ENCODE measurements at regions not wholly inside any gene's neighbourhood (a gene's known extent, or its start where the extent isn't known, plus 50 kb on each side); places are given as distances from the start of the nearest gene placed in this dataset. TPM values are rescaled to one million over a fixed set of nuclear protein-coding genes. Genes with fewer than 3 reads are reported as not detected.
"Not testable (repeated sequence)": the region's sequence is repeated elsewhere in the genome, so short reads cannot be mapped to it uniquely, and the experiment has no call there.

DNA sequence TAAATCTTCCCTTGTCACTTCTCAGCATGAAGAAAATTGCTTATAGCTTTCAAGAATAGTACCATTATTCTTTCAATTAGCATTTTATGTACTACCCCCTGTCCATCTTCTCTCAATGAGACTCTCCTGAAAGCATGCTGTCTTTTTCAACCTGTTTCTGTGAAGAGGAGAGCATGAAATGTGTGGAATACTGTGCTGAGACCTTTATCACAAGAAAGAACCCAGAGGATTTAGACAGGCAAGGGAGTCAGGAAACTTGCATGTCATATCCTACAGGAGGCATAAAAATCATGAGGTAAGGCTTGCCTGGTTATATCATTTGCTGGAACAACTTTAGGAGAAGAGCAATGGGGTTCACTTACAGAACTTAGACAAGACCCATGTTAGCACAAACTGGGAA, 56.7 kb upstream of the LPAR1 start:
- peaks cover 40% of the 10 kb centered on the region for H3K4me1 Mint-ChIP-seq
- Histone ChIP-seq H3K9ac (no peak overlapping the region), H3K9me3 (ENCODE audit: low read depth) (no peaks in the 10 kb centered on the region)

DNA sequence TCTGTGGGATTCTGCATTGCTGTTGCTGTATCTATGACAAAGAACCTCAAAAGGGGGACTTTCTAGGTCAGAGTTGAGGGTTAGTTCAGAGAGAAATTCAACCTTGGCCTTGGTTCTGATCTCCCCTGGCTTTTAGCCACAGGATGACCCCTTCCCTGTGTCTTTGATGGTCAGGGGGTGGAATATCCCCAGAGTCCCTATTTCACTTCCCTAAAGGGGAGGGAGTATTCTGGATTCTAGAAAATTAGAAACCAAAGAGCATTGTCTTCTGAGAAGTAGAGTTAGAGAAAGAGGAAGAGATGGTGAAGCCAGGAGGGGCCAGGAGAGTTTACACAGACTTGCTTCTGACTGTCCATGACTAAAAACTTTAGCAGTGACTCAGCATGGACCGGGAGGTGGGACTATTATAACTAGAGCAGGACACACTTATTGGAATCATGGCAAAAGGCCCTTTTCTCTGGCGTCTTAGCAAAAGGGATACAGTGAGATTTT, 56.2 kb upstream of the LPAR1 start:
- DNase-seq (ENCODE audit: low spot score): no peak
- Histone ChIP-seq H3K27ac (no peak overlapping the region), H3K36me3 (no peaks in the 10 kb centered on the region), H3K4me1 (peaks cover 55% of the 10 kb centered on the region), H3K9me3 (ENCODE audit: low read depth) (no peaks in the 10 kb centered on the region), H3K27me3 (no peaks in the 10 kb centered on the region), H4K20me1 (ENCODE audit: low read depth) (no peaks in the 10 kb centered on the region), H3K4me2 (peak overlapping the region; percentile 30), H3K9ac (no peak overlapping the region), H2AFZ (replicated peaks) (no peak overlapping the region), H3K79me2 (ENCODE audit: low read depth) (no peaks in the 10 kb centered on the region), H3K4me3 (no peak overlapping the region), H3F3A (ENCODE audit: low read depth) (peaks cover 39% of the 10 kb centered on the region)
- Mint-ChIP-seq H3K4me3 (no peak overlapping the region), H3K36me3 (no peaks in the 10 kb centered on the region), H3K27ac (no peak overlapping the region), H3K9me3 (no peaks in the 10 kb centered on the region), H3K27me3 (ENCODE audit: insufficient read depth, low read depth) (peaks cover 2% of the 10 kb centered on the region), H3K4me1 (peaks cover 35% of the 10 kb centered on the region)
- no peak for TF ChIP-seq EZH2phosphoT487 (IDR thresholded peaks at IDR 0.05)
- no peak for TF ChIP-seq EZH2 (IDR thresholded peaks at IDR 0.05)
- TF ChIP-seq, protein P1, sequence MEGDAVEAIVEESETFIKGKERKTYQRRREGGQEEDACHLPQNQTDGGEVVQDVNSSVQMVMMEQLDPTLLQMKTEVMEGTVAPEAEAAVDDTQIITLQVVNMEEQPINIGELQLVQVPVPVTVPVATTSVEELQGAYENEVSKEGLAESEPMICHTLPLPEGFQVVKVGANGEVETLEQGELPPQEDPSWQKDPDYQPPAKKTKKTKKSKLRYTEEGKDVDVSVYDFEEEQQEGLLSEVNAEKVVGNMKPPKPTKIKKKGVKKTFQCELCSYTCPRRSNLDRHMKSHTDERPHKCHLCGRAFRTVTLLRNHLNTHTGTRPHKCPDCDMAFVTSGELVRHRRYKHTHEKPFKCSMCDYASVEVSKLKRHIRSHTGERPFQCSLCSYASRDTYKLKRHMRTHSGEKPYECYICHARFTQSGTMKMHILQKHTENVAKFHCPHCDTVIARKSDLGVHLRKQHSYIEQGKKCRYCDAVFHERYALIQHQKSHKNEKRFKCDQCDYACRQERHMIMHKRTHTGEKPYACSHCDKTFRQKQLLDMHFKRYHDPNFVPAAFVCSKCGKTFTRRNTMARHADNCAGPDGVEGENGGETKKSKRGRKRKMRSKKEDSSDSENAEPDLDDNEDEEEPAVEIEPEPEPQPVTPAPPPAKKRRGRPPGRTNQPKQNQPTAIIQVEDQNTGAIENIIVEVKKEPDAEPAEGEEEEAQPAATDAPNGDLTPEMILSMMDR (IDR thresholded peaks at IDR 0.05): no peak

More for the DNA sequence above, 56.7 kb upstream of the LPAR1 start:
- no peak overlapping the region for H3K27ac Mint-ChIP-seq
- peaks cover 44% of the 10 kb centered on the region for H3F3A ChIP-seq (ENCODE audit: low read depth)
- H3K4me3 Mint-ChIP-seq: no peak overlapping the region
- peak overlapping the region; percentile 16 for H3K27ac ChIP-seq
- no peak overlapping the region for H2AFZ ChIP-seq (replicated peaks)
- no peaks in the 10 kb centered on the region for H3K27me3 ChIP-seq
- H3K4me3 ChIP-seq: no peak overlapping the region
- H3K36me3 Mint-ChIP-seq: no peaks in the 10 kb centered on the region
- H3K27me3 Mint-ChIP-seq (ENCODE audit: insufficient read depth, low read depth): peaks cover 2% of the 10 kb centered on the region
- no peaks in the 10 kb centered on the region for H4K20me1 ChIP-seq (ENCODE audit: low read depth)
- peak overlapping the region; percentile 30 for H3K4me2 ChIP-seq
- DNase-seq (ENCODE audit: low spot score): no peak
- no peaks in the 10 kb centered on the region for H3K9me3 Mint-ChIP-seq
- TF ChIP-seq, protein P1 (IDR thresholded peaks at IDR 0.05): no peak
- no peak for TF ChIP-seq EZH2phosphoT487 (IDR thresholded peaks at IDR 0.05)
- TF ChIP-seq EZH2 (IDR thresholded peaks at IDR 0.05): no peak
- no peaks in the 10 kb centered on the region for H3K79me2 ChIP-seq (ENCODE audit: low read depth)
- no peaks in the 10 kb centered on the region for H3K36me3 ChIP-seq
- peaks cover 58% of the 10 kb centered on the region for H3K4me1 ChIP-seq

DNA sequence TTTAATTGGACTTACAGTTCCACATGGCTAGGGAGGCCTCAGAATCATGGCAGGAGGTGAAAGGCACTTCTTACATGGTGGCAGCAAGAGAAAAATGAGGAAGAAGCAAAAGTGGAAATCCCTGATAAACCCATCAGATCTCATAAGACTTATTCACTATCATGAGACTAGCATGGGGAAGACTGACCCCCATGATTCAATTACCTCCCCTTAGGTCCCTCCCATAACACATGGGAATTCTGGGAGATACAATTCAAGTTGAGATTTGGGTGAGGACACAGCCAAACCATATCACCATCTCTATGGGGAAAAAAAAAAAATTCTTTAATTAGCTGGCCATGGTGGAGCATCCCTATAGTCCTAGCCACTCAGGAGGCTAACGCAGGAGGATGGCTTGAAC, 53.9 kb upstream of the LPAR1 start:
- H3K4me1 Mint-ChIP-seq: peaks cover 27% of the 10 kb centered on the region
- not testable (repeated sequence) for H3K36me3 ChIP-seq; DNase-seq (ENCODE audit: low spot score)

More for the DNA sequence above, 53.9 kb upstream of the LPAR1 start:
- not testable (repeated sequence) for H3K4me3 ChIP-seq; H3K9me3 ChIP-seq (ENCODE audit: low read depth); H3K27me3 ChIP-seq; H3K27ac Mint-ChIP-seq; H3K9me3 Mint-ChIP-seq; H4K20me1 ChIP-seq (ENCODE audit: low read depth); H3K79me2 ChIP-seq (ENCODE audit: low read depth); H3K4me2 ChIP-seq; H3K4me3 Mint-ChIP-seq; H3K9ac ChIP-seq; H3K36me3 Mint-ChIP-seq; H3K27me3 Mint-ChIP-seq (ENCODE audit: insufficient read depth, low read depth); H2AFZ ChIP-seq (replicated peaks); H3K27ac ChIP-seq
- Histone ChIP-seq H3F3A (ENCODE audit: low read depth) (peaks cover 22% of the 10 kb centered on the region), H3K4me1 (peaks cover 34% of the 10 kb centered on the region)

Small RNAs in the stretch of these regions (microRNA-seq; reads per million reads assigned to microRNA genes)
- not detected for gene MIR7702

Small RNAs in the stretch of these regions (small RNA-seq; reads per million reads assigned to genes)
- gene MIR7702: not detected
- gene RNY4P18: not detected

All from neural progenitor cell (in vitro differentiated cells).